ENCODE measurements at regions not wholly inside any gene's neighbourhood (a gene's known extent, or its start where the extent isn't known, plus 50 kb on each side); places are given as distances from the start of the nearest gene placed in this dataset.

DNA sequence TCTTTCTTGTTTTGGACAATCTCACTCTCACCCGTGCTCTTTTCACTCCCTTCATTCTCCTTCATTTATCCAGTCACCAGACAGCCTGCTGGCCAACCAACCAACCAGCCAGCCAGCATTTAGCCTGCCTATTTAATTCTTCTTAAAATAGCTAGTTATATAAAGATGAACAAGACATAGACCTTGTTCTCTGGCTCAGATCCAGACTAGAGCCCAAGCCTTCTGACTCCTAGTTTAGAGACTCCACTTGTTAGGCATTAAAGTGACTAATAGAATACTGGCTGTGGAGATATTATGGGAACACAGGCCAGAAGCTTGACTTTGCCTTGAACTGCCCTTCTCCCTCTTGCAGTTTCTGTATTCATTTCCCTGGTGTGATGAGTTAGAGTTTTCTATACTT lies 215.3 kb upstream of the THRB start:
- TF ChIP-seq, protein P1, sequence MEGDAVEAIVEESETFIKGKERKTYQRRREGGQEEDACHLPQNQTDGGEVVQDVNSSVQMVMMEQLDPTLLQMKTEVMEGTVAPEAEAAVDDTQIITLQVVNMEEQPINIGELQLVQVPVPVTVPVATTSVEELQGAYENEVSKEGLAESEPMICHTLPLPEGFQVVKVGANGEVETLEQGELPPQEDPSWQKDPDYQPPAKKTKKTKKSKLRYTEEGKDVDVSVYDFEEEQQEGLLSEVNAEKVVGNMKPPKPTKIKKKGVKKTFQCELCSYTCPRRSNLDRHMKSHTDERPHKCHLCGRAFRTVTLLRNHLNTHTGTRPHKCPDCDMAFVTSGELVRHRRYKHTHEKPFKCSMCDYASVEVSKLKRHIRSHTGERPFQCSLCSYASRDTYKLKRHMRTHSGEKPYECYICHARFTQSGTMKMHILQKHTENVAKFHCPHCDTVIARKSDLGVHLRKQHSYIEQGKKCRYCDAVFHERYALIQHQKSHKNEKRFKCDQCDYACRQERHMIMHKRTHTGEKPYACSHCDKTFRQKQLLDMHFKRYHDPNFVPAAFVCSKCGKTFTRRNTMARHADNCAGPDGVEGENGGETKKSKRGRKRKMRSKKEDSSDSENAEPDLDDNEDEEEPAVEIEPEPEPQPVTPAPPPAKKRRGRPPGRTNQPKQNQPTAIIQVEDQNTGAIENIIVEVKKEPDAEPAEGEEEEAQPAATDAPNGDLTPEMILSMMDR (conservative IDR thresholded peaks at IDR 0.05; ENCODE audit: low read length) = no peak
- TF ChIP-seq EZH2phosphoT487 (IDR thresholded peaks at IDR 0.05; ENCODE audit: borderline replicate concordance, low read depth, low read length) = no peak

Data from OCI-LY7 (cell line).